SK-N-SH treated with all-trans-retinoic acid at 6 μM for 48 hours (cell line): ENCODE measurements at regions not wholly inside any gene's neighbourhood (a gene's known extent, or its start where the extent isn't known, plus 50 kb on each side); places are given as distances from the start of the nearest gene placed in this dataset.

Experiments used
- ARNTL ChIP-seq: fragments of 450-650 bp; formaldehyde crosslinking; IDR thresholded peaks from 2 replicates; pipeline ENCODE4 v1.5.0; 2020; ENCODE audit warnings: low read depth, mild to moderate bottlenecking, moderate library complexity, borderline replicate concordance
- CREB5 ChIP-seq: fragments of 250-450 bp; sonication (Bioruptor Pico); IDR thresholded peaks from 2 replicates; pipeline ENCODE4 v1.5.1; 2020; ENCODE audit warnings: low read depth, mild to moderate bottlenecking, moderate library complexity
- PATZ1 ChIP-seq: fragments of 250-450 bp; sonication (Bioruptor Pico); IDR thresholded peaks from 2 replicates; pipeline ENCODE4 v1.8.0; 2020; ENCODE audit warnings: mild to moderate bottlenecking, moderate library complexity, borderline replicate concordance
- POU6F1 ChIP-seq: fragments of 250-450 bp; sonication (Bioruptor Pico); IDR thresholded peaks from 2 replicates; pipeline ENCODE4 v1.8.0; 2021; ENCODE audit warnings: low read depth, mild to moderate bottlenecking, moderate library complexity, borderline replicate concordance
- RARB ChIP-seq: fragments of 250-450 bp; sonication (Bioruptor Pico); IDR thresholded peaks from 2 replicates; pipeline ENCODE4 v1.8.0; 2021; ENCODE audit warnings: mild to moderate bottlenecking, moderate library complexity
- TCF4 ChIP-seq: fragments of 250-450 bp; sonication (Bioruptor Pico); IDR thresholded peaks from 2 replicates; pipeline ENCODE4 v1.8.0; 2021; ENCODE audit warnings: mild to moderate bottlenecking, moderate library complexity, borderline replicate concordance
- ZFP3 ChIP-seq: fragments of 250-450 bp; sonication (Bioruptor Pico); IDR thresholded peaks from 2 replicates; pipeline ENCODE4 v1.5.0; 2020; ENCODE audit warnings: mild to moderate bottlenecking, moderate library complexity
- ZNF8 ChIP-seq: fragments of 450-650 bp; formaldehyde crosslinking; IDR thresholded peaks from 2 replicates; pipeline ENCODE4 v1.5.0; 2020; ENCODE audit warnings: mild to moderate bottlenecking, moderate library complexity

GRCh38 chr5:74130155-74130897 is 504.3 kb downstream of the ARHGEF28 start:
- TF ChIP-seq ZFP3 = no peak
- no peak for TF ChIP-seq CREB5 (CRISPR knock-in tag)
- TF ChIP-seq TCF4 (CRISPR knock-in tag) = no peak
- TF ChIP-seq ARNTL (CRISPR knock-in tag) = no peak
- no peak for TF ChIP-seq PATZ1 (CRISPR knock-in tag)
- TF ChIP-seq POU6F1 (CRISPR knock-in tag) = no peak
- TF ChIP-seq ZNF8 (CRISPR knock-in tag) = no peak
- TF ChIP-seq RARB (CRISPR knock-in tag) = no peak
